ENCODE measurements at regions not wholly inside any gene's neighbourhood (a gene's known extent, or its start where the extent isn't known, plus 50 kb on each side); places are given as distances from the start of the nearest gene placed in this dataset.

DNA sequence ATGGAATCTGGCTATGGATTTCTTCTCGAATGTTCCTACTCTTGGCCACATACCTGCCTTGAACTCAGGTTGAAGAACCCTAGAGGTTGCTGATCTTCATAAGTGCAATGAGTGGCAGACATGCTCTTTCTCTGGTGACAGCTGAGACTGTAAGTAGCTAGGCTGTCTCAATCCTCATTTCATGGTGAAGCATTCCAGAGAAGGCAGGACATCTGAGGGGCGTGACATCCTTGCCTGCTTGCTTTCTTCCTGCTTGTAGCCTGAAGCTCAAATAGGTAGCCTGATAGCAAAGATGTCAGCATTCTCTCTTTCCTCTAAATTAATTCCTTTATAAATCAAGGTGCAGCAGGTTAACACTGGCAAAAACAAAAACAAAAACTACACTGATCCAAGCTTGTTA lies 114.6 kb upstream of the MAGI3 start:
- TF ChIP-seq, protein P1, sequence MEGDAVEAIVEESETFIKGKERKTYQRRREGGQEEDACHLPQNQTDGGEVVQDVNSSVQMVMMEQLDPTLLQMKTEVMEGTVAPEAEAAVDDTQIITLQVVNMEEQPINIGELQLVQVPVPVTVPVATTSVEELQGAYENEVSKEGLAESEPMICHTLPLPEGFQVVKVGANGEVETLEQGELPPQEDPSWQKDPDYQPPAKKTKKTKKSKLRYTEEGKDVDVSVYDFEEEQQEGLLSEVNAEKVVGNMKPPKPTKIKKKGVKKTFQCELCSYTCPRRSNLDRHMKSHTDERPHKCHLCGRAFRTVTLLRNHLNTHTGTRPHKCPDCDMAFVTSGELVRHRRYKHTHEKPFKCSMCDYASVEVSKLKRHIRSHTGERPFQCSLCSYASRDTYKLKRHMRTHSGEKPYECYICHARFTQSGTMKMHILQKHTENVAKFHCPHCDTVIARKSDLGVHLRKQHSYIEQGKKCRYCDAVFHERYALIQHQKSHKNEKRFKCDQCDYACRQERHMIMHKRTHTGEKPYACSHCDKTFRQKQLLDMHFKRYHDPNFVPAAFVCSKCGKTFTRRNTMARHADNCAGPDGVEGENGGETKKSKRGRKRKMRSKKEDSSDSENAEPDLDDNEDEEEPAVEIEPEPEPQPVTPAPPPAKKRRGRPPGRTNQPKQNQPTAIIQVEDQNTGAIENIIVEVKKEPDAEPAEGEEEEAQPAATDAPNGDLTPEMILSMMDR (conservative IDR thresholded peaks at IDR 0.05 in 1 of 2, IDR thresholded peaks at IDR 0.05 in 1 of 2; ENCODE audit: low read depth in 1 of 2, low read length in 2 of 2) = no peak
- TF ChIP-seq EZH2 (IDR thresholded peaks at IDR 0.05; ENCODE audit: low read length, missing control alignments) = no peak
- no peaks in the 10 kb centered on the region for H3K27me3 ChIP-seq (ENCODE audit: control insufficient read depth, insufficient read depth, low read length)
- no peaks in the 10 kb centered on the region for H3K9me3 ChIP-seq (ENCODE audit: control insufficient read depth, insufficient read depth, low read depth, low read length)
- no peaks in the 10 kb centered on the region for H3K36me3 ChIP-seq (ENCODE audit: control insufficient read depth, insufficient read depth, low read length)
- H3K27ac ChIP-seq (ENCODE audit: insufficient read depth, low read length) = no peak overlapping the region
- H3K79me2 ChIP-seq (ENCODE audit: control insufficient read depth, insufficient read depth, low read length) = no peaks in the 10 kb centered on the region
- H2AFZ ChIP-seq (ENCODE audit: low read length) = no peak overlapping the region
- no peak overlapping the region for H3K4me3 ChIP-seq (replicated peaks in 1 of 4; ENCODE audit: control extremely low read depth in 1 of 4, insufficient read depth in 1 of 4, low read depth in 3 of 4, low read length in 4 of 4)
- no peak overlapping the region for H3K4me2 ChIP-seq (ENCODE audit: extremely low read depth, insufficient read depth, low read length)
- no peak overlapping the region for H3K9ac ChIP-seq (ENCODE audit: insufficient read depth, low read length)
- no peaks in the 10 kb centered on the region for H3K4me1 ChIP-seq (ENCODE audit: control insufficient read depth, extremely low read depth, insufficient read depth, low read length)
- no peaks in the 10 kb centered on the region for H4K20me1 ChIP-seq (ENCODE audit: control insufficient read depth, extremely low read depth, insufficient read depth, low read length)
- no peak for DNase-seq (ENCODE audit: low read depth in 2 of 2)

DNA sequence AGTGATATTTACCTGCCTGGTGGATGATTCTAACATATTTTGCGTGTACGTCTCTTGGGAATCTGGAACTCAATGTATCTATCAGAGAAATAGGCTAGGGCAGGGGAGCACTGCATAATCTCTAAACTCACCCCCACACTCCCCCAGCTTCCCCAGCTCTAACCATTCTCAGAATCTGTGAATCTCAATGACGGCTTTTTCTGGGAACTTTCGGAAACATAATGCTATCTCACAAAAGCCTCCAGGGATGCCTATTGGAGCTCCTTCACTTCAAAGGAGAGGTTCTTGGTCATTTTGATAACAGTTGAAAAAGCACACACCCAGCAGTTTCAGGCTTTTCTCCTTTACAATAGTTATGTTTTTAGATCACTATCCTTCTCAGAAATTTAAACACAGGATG lies 113.8 kb upstream of the MAGI3 start:
- no peaks in the 10 kb centered on the region for H3K36me3 ChIP-seq (ENCODE audit: control insufficient read depth, insufficient read depth, low read length)
- no peak overlapping the region for H3K27ac ChIP-seq (ENCODE audit: insufficient read depth, low read length)
- H3K4me3 ChIP-seq (replicated peaks in 1 of 4; ENCODE audit: control extremely low read depth in 1 of 4, insufficient read depth in 1 of 4, low read depth in 3 of 4, low read length in 4 of 4) = no peak overlapping the region
- no peak overlapping the region for H3K9ac ChIP-seq (ENCODE audit: insufficient read depth, low read length)
- H3K9me3 ChIP-seq (ENCODE audit: control insufficient read depth, insufficient read depth, low read depth, low read length) = no peaks in the 10 kb centered on the region
- H4K20me1 ChIP-seq (ENCODE audit: control insufficient read depth, extremely low read depth, insufficient read depth, low read length) = no peaks in the 10 kb centered on the region
- TF ChIP-seq, protein P1 (conservative IDR thresholded peaks at IDR 0.05 in 1 of 2, IDR thresholded peaks at IDR 0.05 in 1 of 2; ENCODE audit: low read depth in 1 of 2, low read length in 2 of 2) = no peak
- TF ChIP-seq EZH2 (IDR thresholded peaks at IDR 0.05; ENCODE audit: low read length, missing control alignments) = no peak
- H3K4me1 ChIP-seq (ENCODE audit: control insufficient read depth, extremely low read depth, insufficient read depth, low read length) = no peaks in the 10 kb centered on the region
- no peak overlapping the region for H2AFZ ChIP-seq (ENCODE audit: low read length)
- H3K4me2 ChIP-seq (ENCODE audit: extremely low read depth, insufficient read depth, low read length) = no peak overlapping the region
- H3K79me2 ChIP-seq (ENCODE audit: control insufficient read depth, insufficient read depth, low read length) = no peaks in the 10 kb centered on the region
- DNase-seq (ENCODE audit: low read depth in 2 of 2) = no peak
- H3K27me3 ChIP-seq (ENCODE audit: control insufficient read depth, insufficient read depth, low read length) = no peaks in the 10 kb centered on the region

DNA sequence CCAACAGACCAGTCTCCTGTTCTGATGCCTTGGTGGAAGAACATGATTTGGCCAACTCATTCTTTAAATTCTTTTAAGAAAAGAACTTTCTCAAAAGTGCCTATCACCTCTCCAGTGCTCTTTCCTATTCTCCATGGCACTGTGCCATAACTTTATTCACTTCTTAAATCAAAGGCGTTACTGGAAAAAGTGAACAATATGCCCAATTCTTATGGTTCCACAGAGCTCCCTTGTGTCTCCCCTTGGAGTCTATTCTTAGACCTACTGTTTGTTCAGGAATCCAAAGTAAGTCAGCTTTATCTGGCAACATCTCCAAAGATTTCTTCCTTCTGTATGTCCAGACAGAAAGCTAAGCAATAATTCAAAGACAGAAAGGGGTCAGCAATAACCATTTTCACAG lies 111.9 kb upstream of the MAGI3 start:
- Histone ChIP-seq H3K4me1 (ENCODE audit: control insufficient read depth, extremely low read depth, insufficient read depth, low read length) (no peaks in the 10 kb centered on the region), H2AFZ (ENCODE audit: low read length) (no peak overlapping the region), H3K27me3 (ENCODE audit: control insufficient read depth, insufficient read depth, low read length) (no peaks in the 10 kb centered on the region), H3K4me2 (ENCODE audit: extremely low read depth, insufficient read depth, low read length) (no peak overlapping the region), H3K27ac (ENCODE audit: insufficient read depth, low read length) (no peak overlapping the region), H3K36me3 (ENCODE audit: control insufficient read depth, insufficient read depth, low read length) (no peaks in the 10 kb centered on the region), H4K20me1 (ENCODE audit: control insufficient read depth, extremely low read depth, insufficient read depth, low read length) (no peaks in the 10 kb centered on the region), H3K79me2 (ENCODE audit: control insufficient read depth, insufficient read depth, low read length) (no peaks in the 10 kb centered on the region), H3K9ac (ENCODE audit: insufficient read depth, low read length) (no peak overlapping the region), H3K9me3 (ENCODE audit: control insufficient read depth, insufficient read depth, low read depth, low read length) (no peaks in the 10 kb centered on the region), H3K4me3 (replicated peaks in 1 of 4; ENCODE audit: control extremely low read depth in 1 of 4, insufficient read depth in 1 of 4, low read depth in 3 of 4, low read length in 4 of 4) (no peak overlapping the region)
- no peak for DNase-seq (ENCODE audit: low read depth in 2 of 2)
- TF ChIP-seq, protein P1 (conservative IDR thresholded peaks at IDR 0.05 in 1 of 2, IDR thresholded peaks at IDR 0.05 in 1 of 2; ENCODE audit: low read depth in 1 of 2, low read length in 2 of 2) = no peak
- TF ChIP-seq EZH2 (IDR thresholded peaks at IDR 0.05; ENCODE audit: low read length, missing control alignments) = no peak
